GM12874 (cell line): ENCODE measurements at regions not wholly inside any gene's neighbourhood (a gene's known extent, or its start where the extent isn't known, plus 50 kb on each side); places are given as distances from the start of the nearest gene placed in this dataset.

Experiments used
- TF ChIP-seq, protein P1 (sequence below): IDR thresholded peaks from 2 replicates; pipeline ENCODE4 v1.5.1; 2011; ENCODE audit warnings: low read depth, mild to moderate bottlenecking, control low read depth, low read length, moderate library complexity; ENCODE audit not compliant: insufficient read depth

GRCh38 chr2:215718436-215718835, 282.6 kb upstream of the FN1 start:
- TF ChIP-seq, protein P1, sequence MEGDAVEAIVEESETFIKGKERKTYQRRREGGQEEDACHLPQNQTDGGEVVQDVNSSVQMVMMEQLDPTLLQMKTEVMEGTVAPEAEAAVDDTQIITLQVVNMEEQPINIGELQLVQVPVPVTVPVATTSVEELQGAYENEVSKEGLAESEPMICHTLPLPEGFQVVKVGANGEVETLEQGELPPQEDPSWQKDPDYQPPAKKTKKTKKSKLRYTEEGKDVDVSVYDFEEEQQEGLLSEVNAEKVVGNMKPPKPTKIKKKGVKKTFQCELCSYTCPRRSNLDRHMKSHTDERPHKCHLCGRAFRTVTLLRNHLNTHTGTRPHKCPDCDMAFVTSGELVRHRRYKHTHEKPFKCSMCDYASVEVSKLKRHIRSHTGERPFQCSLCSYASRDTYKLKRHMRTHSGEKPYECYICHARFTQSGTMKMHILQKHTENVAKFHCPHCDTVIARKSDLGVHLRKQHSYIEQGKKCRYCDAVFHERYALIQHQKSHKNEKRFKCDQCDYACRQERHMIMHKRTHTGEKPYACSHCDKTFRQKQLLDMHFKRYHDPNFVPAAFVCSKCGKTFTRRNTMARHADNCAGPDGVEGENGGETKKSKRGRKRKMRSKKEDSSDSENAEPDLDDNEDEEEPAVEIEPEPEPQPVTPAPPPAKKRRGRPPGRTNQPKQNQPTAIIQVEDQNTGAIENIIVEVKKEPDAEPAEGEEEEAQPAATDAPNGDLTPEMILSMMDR: no peak

- TF ChIP-seq, protein P1: no peak
Measured at GRCh38 chr2:215717501-215718381, 281.9 kb upstream of the FN1 start.

GRCh38 chr2:215716956-215717355, 281.1 kb upstream of the FN1 start:
- TF ChIP-seq, protein P1: no peak

DNA sequence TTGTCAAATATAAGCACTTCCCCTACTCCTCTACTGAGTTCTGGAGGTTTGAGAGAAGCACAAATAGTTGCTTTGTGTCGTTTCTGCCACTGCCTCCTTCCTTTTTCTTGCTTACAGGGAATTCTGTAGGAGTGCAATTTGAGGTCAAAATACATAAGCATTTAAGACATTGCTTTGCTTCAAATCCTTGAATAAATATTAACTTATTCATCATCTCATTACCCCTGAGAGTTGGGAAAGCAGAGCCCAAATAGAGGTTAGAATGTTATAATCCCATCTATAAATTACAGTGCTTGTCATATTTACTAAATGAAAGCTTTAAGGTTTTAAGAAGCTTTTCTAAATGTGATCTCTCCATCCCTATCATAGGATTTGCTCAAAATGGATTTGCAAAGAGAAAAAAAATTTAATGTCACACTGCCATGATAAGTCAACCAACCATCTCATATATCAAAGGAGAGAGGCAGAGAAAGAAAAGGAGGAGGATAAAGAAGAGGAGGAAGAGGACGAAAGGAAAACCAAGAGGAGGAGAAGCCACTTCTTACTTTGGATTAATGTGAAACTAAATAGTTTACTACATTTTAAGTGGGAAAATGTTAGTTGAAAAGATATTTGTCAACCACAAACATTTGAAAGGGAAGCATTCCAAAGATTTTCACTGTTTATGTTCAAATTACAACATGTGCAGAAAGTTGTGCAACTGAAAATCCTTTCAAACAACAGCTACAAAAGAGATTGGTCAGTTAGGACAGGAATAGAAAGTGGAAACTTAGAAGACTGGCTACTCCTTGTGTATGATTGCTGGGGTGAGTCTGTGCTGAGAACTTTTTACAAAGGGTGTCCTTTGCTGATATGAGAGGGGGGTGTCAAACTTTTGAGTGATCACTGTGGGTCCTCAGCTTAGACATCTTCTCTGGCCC, 277.3 kb upstream of the FN1 start:
- TF ChIP-seq, protein P1: no peak

DNA sequence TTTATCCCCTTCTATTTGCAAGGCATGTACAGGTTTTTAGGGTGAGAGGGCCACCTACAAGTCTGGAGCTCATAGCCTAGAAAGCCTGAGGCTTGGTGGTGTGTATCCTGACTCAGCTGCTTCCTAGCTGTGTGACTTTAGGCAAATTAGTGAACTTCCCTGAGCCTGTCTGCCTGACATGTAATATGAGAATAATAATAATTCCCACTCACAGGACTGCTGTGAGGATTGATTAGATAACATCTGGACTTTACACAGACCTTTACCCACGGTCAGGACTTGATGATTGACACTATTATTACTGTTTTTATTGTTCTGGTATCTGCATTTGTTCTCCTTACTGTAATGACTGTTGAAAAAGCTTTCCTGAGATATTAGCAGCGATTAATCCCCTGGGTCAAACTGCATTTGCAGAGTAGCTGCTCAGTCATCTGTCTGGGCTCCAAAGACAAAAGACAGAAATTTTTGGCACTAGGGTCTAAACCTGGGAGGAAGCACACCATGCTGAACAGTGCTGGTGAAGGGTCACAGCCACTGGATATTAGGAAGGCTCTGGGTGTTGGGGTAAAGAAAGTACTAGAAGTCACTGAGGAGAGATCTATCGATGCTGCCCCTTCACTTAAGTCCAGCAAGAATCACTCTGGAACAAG, 276.5 kb upstream of the FN1 start:
- TF ChIP-seq, protein P1: no peak

DNA sequence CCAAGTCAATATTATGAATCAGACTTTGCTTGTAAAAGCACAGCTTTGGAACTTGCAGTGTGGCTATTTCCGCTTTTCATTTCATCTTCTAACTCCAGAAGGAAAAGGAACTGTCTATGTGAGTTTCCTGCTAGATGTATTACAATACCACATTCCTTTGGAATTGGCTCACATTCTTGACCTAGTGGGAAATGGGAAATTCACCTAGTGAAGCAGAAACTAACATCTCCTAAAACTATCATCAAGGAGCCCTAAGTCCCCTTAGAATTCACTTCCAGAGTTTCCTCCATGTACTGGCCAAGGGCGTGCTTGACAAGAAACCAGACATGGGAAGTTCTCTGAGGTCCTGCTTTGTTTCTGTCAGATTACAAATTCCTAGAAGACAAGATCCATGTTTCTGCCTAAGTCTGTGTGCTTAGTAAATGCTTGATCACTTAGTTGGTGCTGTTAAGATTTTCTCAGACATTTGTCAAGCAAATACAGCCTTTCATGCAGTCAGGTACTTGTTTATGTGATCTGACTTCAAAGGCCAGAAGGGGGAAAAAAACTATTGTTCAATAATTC, 275.7 kb upstream of the FN1 start:
- TF ChIP-seq, protein P1: no peak
